Caco-2 (cell line): ENCODE measurements at regions not wholly inside any gene's neighbourhood (a gene's known extent, or its start where the extent isn't known, plus 50 kb on each side); places are given as distances from the start of the nearest gene placed in this dataset.

Source experiments
- BruUV-seq: library from RNA; stranded (reverse); fragments of 400-500 nt; replicated peaks from 2 replicates; lab custom pipeline; 2021; lab: Mats Ljungman, UMichigan
- CTCF ChIA-PET: fragments of 300-600 bp; sonication (Branson Sonifier 250); formaldehyde crosslinking; loops from one replicate; lab custom pipeline; 2022; ENCODE audit warnings: antibody characterized with exemption; lab: Charles Lee
- POLR2A ChIA-PET: fragments of 300-600 bp; sonication (Branson Sonifier 250); formaldehyde crosslinking; loops from one replicate; lab custom pipeline; 2022; ENCODE audit warnings: antibody characterized with exemption; lab: Charles Lee
- DNase-seq, 2 experiments: peaks; one replicate each; pipeline versions ENCODE4 v3.0.0 to v3.0.0-alpha.2; 2020 to 2022
- H3K27me3 ChIP-seq: replicated peaks from 2 replicates; pipeline ENCODE4 v1.6.0; 2011; ENCODE audit warnings: low read length; ENCODE audit not compliant: control insufficient read depth, insufficient read depth
- H3K36me3 ChIP-seq: 2 replicates; pipeline ENCODE4 v1.5.1; 2011; ENCODE audit warnings: low read length; ENCODE audit not compliant: control insufficient read depth, insufficient read depth
- H3K4me1 ChIP-seq: fragments of 250-450 bp; sonication (Bioruptor Pico); 2 replicates; pipeline ENCODE4 v1.5.1; 2020; ENCODE audit warnings: mild to moderate bottlenecking
- H3K4me3 ChIP-seq: 2 replicates; pipeline ENCODE4 v1.5.1; 2011; ENCODE audit warnings: low read depth, mild to moderate bottlenecking, control low read depth, low read length
- H3K9me3 ChIP-seq: fragments of 250-450 bp; sonication (Bioruptor Pico); 2 replicates; pipeline ENCODE4 v1.5.1; 2020; ENCODE audit warnings: mild to moderate bottlenecking, moderate library complexity
- H3K27ac Mint-ChIP-seq: one replicate; pipeline ENCODE4 v1.8.0; 2022; ENCODE audit warnings: mixed read lengths; ENCODE audit not compliant: unreplicated experiment
- H3K27me3 Mint-ChIP-seq: one replicate; pipeline ENCODE4 v1.8.0; 2022; ENCODE audit warnings: mixed read lengths; ENCODE audit not compliant: insufficient read depth, unreplicated experiment
- H3K36me3 Mint-ChIP-seq: one replicate; pipeline ENCODE4 v1.8.0; 2022; ENCODE audit warnings: mild to moderate bottlenecking, mixed read lengths; ENCODE audit not compliant: insufficient read depth, unreplicated experiment
- H3K4me1 Mint-ChIP-seq: one replicate; pipeline ENCODE4 v1.8.0; 2022; ENCODE audit warnings: low read depth, mixed read lengths; ENCODE audit not compliant: unreplicated experiment
- H3K4me3 Mint-ChIP-seq: one replicate; pipeline ENCODE4 v1.8.0; 2022; ENCODE audit warnings: mild to moderate bottlenecking, moderate library complexity, mixed read lengths; ENCODE audit not compliant: unreplicated experiment
- H3K9me3 Mint-ChIP-seq: one replicate; pipeline ENCODE4 v1.8.0; 2022; ENCODE audit warnings: mixed read lengths; ENCODE audit not compliant: unreplicated experiment
- intact Hi-C: fragments of 100-400 bp; cut with micrococcal nuclease; formaldehyde crosslinking; loops from one replicate; pipeline ENCODE4 v1.10.0; 2022; ENCODE audit not compliant: unreplicated experiment
- TF ChIP-seq, protein P1 (sequence below), 2 experiments: fragments of 200-600 bp in 1 of 2; IDR thresholded peaks; 1 replicate in 1 of 2; 2 replicates in 1 of 2; pipeline versions ENCODE4 v1.5.1 to v1.8.0; 2011 to 2022; ENCODE audit warnings: antibody characterized with exemption in 1 of 2, control low read depth in 1 of 2, inconsistent platforms in 1 of 2, low read depth in 1 of 2, low read length in 1 of 2, mild to moderate bottlenecking in 1 of 2, moderate library complexity in 1 of 2; ENCODE audit not compliant: insufficient read depth in 1 of 2, severe bottlenecking in 1 of 2, unreplicated experiment in 1 of 2

DNA sequence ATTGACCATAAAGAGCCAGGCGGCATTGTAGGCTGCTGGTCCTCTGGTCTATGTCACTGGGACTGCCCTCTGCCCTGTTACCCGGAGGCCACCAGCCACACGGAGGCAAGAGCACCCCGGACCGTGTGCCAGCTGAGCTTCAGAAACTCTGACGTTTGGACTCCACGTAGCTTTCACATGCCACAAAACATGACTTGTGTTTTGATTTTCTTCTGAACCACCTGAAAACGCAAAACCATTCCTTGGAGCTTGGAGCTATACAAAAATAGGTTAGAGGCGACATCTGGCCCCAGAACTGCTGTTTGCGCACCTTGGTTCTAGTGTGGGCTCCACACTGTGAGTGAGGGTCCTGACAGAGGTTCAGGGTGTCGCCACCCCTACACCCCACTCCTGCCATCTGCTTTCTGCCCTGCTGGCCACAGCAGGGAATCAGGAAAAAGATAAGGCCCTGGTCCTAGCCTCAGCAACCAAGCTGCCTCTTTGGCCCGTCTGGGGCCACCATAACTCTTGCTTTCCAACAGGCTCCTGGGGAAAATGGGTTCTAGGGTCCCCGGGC lies 151.3 kb upstream of the IRX2 start:
- H3K4me1 ChIP-seq = no peaks in the 10 kb centered on the region
- no peaks in the 10 kb centered on the region for H3K36me3 ChIP-seq
- H3K4me3 Mint-ChIP-seq = no peak overlapping the region
- intact Hi-C loops = no loop called here
- no peak overlapping the region for H3K4me3 ChIP-seq
- DNase-seq = no peak
- H3K27me3 ChIP-seq = no peaks in the 10 kb centered on the region
- no peaks in the 10 kb centered on the region for H3K9me3 Mint-ChIP-seq
- BruUV-seq = no TSS peak
- TF ChIP-seq, protein P1, sequence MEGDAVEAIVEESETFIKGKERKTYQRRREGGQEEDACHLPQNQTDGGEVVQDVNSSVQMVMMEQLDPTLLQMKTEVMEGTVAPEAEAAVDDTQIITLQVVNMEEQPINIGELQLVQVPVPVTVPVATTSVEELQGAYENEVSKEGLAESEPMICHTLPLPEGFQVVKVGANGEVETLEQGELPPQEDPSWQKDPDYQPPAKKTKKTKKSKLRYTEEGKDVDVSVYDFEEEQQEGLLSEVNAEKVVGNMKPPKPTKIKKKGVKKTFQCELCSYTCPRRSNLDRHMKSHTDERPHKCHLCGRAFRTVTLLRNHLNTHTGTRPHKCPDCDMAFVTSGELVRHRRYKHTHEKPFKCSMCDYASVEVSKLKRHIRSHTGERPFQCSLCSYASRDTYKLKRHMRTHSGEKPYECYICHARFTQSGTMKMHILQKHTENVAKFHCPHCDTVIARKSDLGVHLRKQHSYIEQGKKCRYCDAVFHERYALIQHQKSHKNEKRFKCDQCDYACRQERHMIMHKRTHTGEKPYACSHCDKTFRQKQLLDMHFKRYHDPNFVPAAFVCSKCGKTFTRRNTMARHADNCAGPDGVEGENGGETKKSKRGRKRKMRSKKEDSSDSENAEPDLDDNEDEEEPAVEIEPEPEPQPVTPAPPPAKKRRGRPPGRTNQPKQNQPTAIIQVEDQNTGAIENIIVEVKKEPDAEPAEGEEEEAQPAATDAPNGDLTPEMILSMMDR (IDR thresholded peaks at IDR 0.05; ENCODE audit: insufficient read depth in 1 of 2, low read depth in 1 of 2, low read length in 1 of 2, severe bottlenecking in 1 of 2, unreplicated experiment in 1 of 2) = no peak
- H3K9me3 ChIP-seq = no peaks in the 10 kb centered on the region
- H3K27ac Mint-ChIP-seq = no peak overlapping the region
- CTCF ChIA-PET = no interaction called here
- POLR2A ChIA-PET = no interaction called here
- H3K36me3 Mint-ChIP-seq = no peaks in the 10 kb centered on the region
- peaks cover 6% of the 10 kb centered on the region for H3K27me3 Mint-ChIP-seq
- no peaks in the 10 kb centered on the region for H3K4me1 Mint-ChIP-seq

DNA sequence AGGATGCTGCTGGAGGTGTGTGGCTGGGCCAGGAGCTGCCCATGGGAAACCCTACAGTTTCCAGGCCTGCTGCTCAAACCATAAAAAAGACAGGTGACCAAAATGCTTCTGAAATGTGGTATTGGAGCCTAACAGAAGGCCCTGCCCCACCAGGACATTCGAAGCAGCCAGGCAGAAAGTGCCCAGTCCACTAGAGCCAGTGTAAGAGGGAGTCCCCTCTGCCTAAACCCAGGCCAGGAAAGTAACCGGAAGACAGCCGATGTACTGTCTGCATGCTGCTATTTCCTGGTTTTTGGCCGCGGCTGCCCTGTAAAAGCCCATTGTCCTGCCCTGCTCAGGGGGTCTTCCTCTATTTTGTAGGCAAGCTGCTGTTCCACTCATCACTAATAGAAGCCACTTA lies 150.7 kb upstream of the IRX2 start:
- Mint-ChIP-seq H3K27ac (no peak overlapping the region), H3K9me3 (no peaks in the 10 kb centered on the region), H3K36me3 (no peaks in the 10 kb centered on the region), H3K4me1 (no peaks in the 10 kb centered on the region), H3K27me3 (peaks cover 6% of the 10 kb centered on the region), H3K4me3 (no peak overlapping the region)
- no peaks in the 10 kb centered on the region for H3K4me1 ChIP-seq
- H3K4me3 ChIP-seq = no peak overlapping the region
- DNase-seq = no peak
- H3K36me3 ChIP-seq = no peaks in the 10 kb centered on the region
- H3K9me3 ChIP-seq = no peaks in the 10 kb centered on the region
- H3K27me3 ChIP-seq = no peaks in the 10 kb centered on the region
- CTCF ChIA-PET = no interaction called here
- intact Hi-C loops = no loop called here
- TF ChIP-seq, protein P1 (IDR thresholded peaks at IDR 0.05; ENCODE audit: insufficient read depth in 1 of 2, low read depth in 1 of 2, low read length in 1 of 2, severe bottlenecking in 1 of 2, unreplicated experiment in 1 of 2) = no peak
- POLR2A ChIA-PET = no interaction called here
- no TSS peak for BruUV-seq

DNA sequence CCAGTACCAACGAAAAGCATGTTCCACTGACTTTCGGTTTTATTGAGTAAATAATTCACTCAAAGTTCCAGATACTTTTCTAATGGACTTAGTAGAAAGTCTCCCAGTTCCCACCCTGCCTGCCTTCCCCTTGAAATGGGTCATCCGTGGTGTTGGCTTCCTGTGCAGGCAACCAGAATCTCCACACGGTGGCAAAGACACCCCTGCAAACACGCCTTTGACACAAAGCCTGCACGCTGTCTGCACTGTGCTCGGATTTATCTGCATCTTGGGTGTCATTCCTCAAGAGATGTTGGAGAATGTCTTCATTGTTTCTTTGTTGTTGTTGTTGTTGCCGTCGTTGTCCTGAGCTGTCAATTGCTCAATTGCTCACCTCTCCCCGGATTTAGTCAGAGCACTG lies 150.0 kb upstream of the IRX2 start:
- no peaks in the 10 kb centered on the region for H3K4me1 Mint-ChIP-seq
- no peaks in the 10 kb centered on the region for H3K9me3 Mint-ChIP-seq
- H3K36me3 ChIP-seq = no peaks in the 10 kb centered on the region
- H3K9me3 ChIP-seq = no peaks in the 10 kb centered on the region
- no peak overlapping the region for H3K27ac Mint-ChIP-seq
- H3K4me1 ChIP-seq = no peaks in the 10 kb centered on the region
- DNase-seq = no peak
- ChIA-PET POLR2A (no interaction called here), CTCF (no interaction called here)
- H3K27me3 ChIP-seq = no peaks in the 10 kb centered on the region
- H3K4me3 Mint-ChIP-seq = no peak overlapping the region
- no peaks in the 10 kb centered on the region for H3K36me3 Mint-ChIP-seq
- intact Hi-C loops = no loop called here
- TF ChIP-seq, protein P1 (IDR thresholded peaks at IDR 0.05; ENCODE audit: insufficient read depth in 1 of 2, low read depth in 1 of 2, low read length in 1 of 2, severe bottlenecking in 1 of 2, unreplicated experiment in 1 of 2) = no peak
- BruUV-seq = no TSS peak
- H3K27me3 Mint-ChIP-seq = peaks cover 6% of the 10 kb centered on the region
- no peak overlapping the region for H3K4me3 ChIP-seq
